ENCODE measurements at regions not wholly inside any gene's neighbourhood (a gene's known extent, or its start where the extent isn't known, plus 50 kb on each side); places are given as distances from the start of the nearest gene placed in this dataset.

DNA sequence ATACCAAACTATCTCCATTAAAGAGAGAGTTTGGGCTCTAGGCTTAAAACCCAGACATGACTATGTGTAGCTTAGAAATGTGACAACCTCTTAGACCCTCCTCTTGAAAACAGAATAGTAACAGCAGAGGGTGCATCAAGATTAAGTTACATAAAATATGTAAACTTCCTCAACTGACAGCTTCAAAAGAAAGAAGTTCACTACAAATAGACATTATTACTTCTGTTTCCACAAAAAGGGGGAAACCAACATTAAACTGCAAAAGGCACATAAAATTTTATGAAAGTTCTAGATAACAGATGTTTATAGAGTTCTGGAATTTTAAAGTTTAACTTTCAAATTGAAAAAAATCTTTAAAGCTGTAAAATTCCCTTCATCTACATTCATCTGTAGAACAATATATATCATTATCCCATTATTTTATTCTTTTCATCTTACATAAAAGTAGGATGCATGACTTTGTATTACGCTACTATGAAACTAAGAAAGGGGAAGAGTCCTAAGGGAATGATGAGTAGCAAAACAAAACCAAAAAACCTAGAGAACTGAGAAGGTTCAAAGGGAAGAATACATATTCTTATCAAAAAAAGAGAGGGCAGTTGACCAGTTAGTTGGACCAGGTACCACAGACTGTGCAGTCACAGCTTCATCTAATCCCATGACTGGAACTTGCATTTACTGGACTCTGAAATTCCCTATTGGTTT is 177.0 kb downstream of the SIPA1L2 start:
- Histone ChIP-seq H3K9me3 (ENCODE audit: control insufficient read depth, low read length) (no peaks in the 10 kb centered on the region), H3K27ac (no peak overlapping the region), H3K4me3 (ENCODE audit: low read depth, low read length) (no peak overlapping the region), H3K4me1 (no peaks in the 10 kb centered on the region), H3K36me3 (ENCODE audit: control insufficient read depth, insufficient read depth, low read length) (no peaks in the 10 kb centered on the region), H3K4me2 (ENCODE audit: low read length) (no peak overlapping the region), H2AFZ (no peak overlapping the region), H3K9ac (no peak overlapping the region), H3K27me3 (ENCODE audit: control insufficient read depth, insufficient read depth, low read length) (no peaks in the 10 kb centered on the region), H3K79me2 (no peaks in the 10 kb centered on the region)
- TF ChIP-seq, protein P1, sequence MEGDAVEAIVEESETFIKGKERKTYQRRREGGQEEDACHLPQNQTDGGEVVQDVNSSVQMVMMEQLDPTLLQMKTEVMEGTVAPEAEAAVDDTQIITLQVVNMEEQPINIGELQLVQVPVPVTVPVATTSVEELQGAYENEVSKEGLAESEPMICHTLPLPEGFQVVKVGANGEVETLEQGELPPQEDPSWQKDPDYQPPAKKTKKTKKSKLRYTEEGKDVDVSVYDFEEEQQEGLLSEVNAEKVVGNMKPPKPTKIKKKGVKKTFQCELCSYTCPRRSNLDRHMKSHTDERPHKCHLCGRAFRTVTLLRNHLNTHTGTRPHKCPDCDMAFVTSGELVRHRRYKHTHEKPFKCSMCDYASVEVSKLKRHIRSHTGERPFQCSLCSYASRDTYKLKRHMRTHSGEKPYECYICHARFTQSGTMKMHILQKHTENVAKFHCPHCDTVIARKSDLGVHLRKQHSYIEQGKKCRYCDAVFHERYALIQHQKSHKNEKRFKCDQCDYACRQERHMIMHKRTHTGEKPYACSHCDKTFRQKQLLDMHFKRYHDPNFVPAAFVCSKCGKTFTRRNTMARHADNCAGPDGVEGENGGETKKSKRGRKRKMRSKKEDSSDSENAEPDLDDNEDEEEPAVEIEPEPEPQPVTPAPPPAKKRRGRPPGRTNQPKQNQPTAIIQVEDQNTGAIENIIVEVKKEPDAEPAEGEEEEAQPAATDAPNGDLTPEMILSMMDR (IDR thresholded peaks at IDR 0.05) = no peak

DNA sequence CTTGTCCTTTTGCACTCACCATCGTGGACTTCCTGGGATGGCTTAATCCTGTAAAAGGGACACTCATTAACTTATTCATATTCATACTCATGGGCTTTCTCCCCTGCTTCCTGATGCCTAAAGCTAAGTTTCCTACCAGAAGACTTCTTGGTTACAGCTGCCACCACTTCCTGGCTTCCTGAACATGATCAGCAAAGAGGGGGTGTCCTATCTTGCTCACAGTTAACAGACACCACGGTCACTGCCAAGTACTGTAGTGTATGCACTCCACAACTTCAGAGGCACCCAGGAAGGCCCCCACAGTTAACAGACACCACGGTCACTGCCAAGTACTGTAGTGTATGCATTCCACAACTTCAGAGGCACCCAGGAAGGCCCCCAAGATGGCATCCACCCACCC is 177.8 kb downstream of the SIPA1L2 start:
- Histone ChIP-seq H3K4me1 (no peaks in the 10 kb centered on the region), H3K4me3 (ENCODE audit: low read depth, low read length) (no peak overlapping the region), H3K9me3 (ENCODE audit: control insufficient read depth, low read length) (no peaks in the 10 kb centered on the region), H3K9ac (no peak overlapping the region), H3K79me2 (no peaks in the 10 kb centered on the region), H3K4me2 (ENCODE audit: low read length) (no peak overlapping the region), H3K36me3 (ENCODE audit: control insufficient read depth, insufficient read depth, low read length) (no peaks in the 10 kb centered on the region), H3K27ac (no peak overlapping the region), H2AFZ (no peak overlapping the region), H3K27me3 (ENCODE audit: control insufficient read depth, insufficient read depth, low read length) (no peaks in the 10 kb centered on the region)
- TF ChIP-seq, protein P1 (IDR thresholded peaks at IDR 0.05) = no peak

DNA sequence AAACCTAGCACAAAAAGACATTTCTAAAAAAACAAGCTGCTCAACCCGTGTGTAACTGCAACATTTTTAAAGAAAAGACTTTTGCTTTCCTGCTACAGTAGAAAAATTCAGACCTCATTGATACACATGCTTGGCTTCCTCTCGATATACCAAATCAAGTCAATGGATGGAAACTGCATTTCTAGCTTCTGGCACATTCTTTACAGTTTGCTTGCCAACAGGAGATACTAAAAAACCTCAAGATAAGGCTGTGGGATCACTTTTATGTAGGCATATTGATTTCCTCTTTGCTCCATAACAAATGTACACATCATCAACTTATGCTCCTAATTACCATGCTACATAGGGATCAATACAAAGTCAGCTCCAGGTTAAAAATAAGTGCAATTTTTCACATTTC is 178.4 kb downstream of the SIPA1L2 start:
- no peaks in the 10 kb centered on the region for H3K79me2 ChIP-seq
- no peak overlapping the region for H3K4me2 ChIP-seq (ENCODE audit: low read length)
- H3K27ac ChIP-seq = no peak overlapping the region
- H3K4me1 ChIP-seq = no peaks in the 10 kb centered on the region
- H3K9ac ChIP-seq = no peak overlapping the region
- no peaks in the 10 kb centered on the region for H3K36me3 ChIP-seq (ENCODE audit: control insufficient read depth, insufficient read depth, low read length)
- TF ChIP-seq, protein P1 (IDR thresholded peaks at IDR 0.05) = no peak
- no peaks in the 10 kb centered on the region for H3K9me3 ChIP-seq (ENCODE audit: control insufficient read depth, low read length)
- H2AFZ ChIP-seq = no peak overlapping the region
- H3K4me3 ChIP-seq (ENCODE audit: low read depth, low read length) = no peak overlapping the region
- no peaks in the 10 kb centered on the region for H3K27me3 ChIP-seq (ENCODE audit: control insufficient read depth, insufficient read depth, low read length)

DNA sequence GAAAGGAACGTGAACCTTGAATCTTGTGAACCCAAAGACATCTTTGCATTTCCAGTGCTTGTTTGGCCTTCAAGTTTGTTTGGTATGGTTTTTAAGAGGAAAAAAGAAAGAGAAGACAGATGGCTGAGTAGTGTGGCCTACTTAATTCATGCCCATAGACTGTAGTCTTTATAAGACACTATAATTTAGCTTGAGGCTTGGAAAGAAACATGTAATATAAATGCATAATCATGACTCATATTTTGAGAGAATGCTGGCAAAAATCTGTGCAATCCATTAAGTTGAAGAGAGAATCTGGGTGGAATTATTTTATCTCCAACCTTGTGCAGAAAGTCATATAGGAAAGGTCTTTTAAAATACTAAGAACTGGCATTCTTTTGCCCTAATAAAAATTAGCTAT is 179.3 kb downstream of the SIPA1L2 start:
- Histone ChIP-seq H3K27ac (no peak overlapping the region), H3K4me2 (ENCODE audit: low read length) (no peak overlapping the region), H3K79me2 (no peaks in the 10 kb centered on the region), H3K9me3 (ENCODE audit: control insufficient read depth, low read length) (no peaks in the 10 kb centered on the region), H3K36me3 (ENCODE audit: control insufficient read depth, insufficient read depth, low read length) (no peaks in the 10 kb centered on the region), H3K4me1 (no peaks in the 10 kb centered on the region), H3K9ac (no peak overlapping the region), H3K27me3 (ENCODE audit: control insufficient read depth, insufficient read depth, low read length) (no peaks in the 10 kb centered on the region), H2AFZ (no peak overlapping the region), H3K4me3 (ENCODE audit: low read depth, low read length) (no peak overlapping the region)
- TF ChIP-seq, protein P1 (IDR thresholded peaks at IDR 0.05) = no peak

DNA sequence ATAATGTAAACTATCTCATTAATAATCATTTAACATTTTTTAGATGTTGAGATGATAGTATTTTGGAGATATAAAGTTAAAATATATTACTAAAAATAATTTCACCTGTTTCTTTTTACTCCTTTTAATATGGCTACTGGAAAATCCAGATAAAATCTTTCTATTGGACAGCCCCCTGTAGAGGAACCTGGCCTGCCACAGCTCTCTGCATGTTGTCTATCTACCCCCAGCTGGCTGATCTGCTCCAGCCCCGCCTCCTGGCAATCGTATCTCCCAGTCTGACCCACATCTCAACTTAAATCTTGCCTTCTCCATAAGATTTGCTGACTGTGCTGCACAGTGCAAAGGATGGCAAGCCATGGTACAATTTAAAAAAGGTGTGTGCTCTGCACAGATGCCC is 182.8 kb downstream of the SIPA1L2 start:
- no peak overlapping the region for H3K4me2 ChIP-seq (ENCODE audit: low read length)
- no peak overlapping the region for H2AFZ ChIP-seq
- TF ChIP-seq, protein P1 (IDR thresholded peaks at IDR 0.05) = no peak

More for the DNA sequence above, 182.8 kb downstream of the SIPA1L2 start:
- no peaks in the 10 kb centered on the region for H3K27me3 ChIP-seq (ENCODE audit: control insufficient read depth, insufficient read depth, low read length)
- H3K36me3 ChIP-seq (ENCODE audit: control insufficient read depth, insufficient read depth, low read length) = no peaks in the 10 kb centered on the region
- no peaks in the 10 kb centered on the region for H3K79me2 ChIP-seq
- no peaks in the 10 kb centered on the region for H3K9me3 ChIP-seq (ENCODE audit: control insufficient read depth, low read length)
- H3K27ac ChIP-seq = no peak overlapping the region
- H3K9ac ChIP-seq = no peak overlapping the region
- H3K4me1 ChIP-seq = no peaks in the 10 kb centered on the region
- H3K4me3 ChIP-seq (ENCODE audit: low read depth, low read length) = no peak overlapping the region
